IMR-90 (cell line): ENCODE measurements at regions not wholly inside any gene's neighbourhood (a gene's known extent, or its start where the extent isn't known, plus 50 kb on each side); places are given as distances from the start of the nearest gene placed in this dataset.

ENCODE experiments used
- ATAC-seq: fragments of 200-7000 bp; cut with Tn5 transposase; 2 replicates; pipeline ENCODE4 v1.9.1; 2020; ENCODE audit warnings: low read depth, mild to moderate bottlenecking, moderate library complexity
- BruUV-seq: library from RNA; stranded (reverse); fragments of 400-500 nt; replicated peaks from 2 replicates; lab custom pipeline; 2021; lab: Mats Ljungman, UMichigan
- CTCF ChIA-PET: fragments of 300-600 bp; formaldehyde crosslinking; extraction: SDS; loops from one replicate; lab custom pipeline; 2021; ENCODE audit warnings: antibody characterized with exemption; lab: Yijun Ruan, JAX
- POLR2A ChIA-PET: fragments of 300-600 bp; sonication (Branson Sonifier 250); formaldehyde crosslinking; loops from one replicate; lab custom pipeline; 2022; ENCODE audit warnings: antibody characterized with exemption; ENCODE audit not compliant: unreplicated experiment; lab: Charles Lee
- DNase-seq: peaks from one replicate; pipeline ENCODE4 v3.0.0; 2013
- H2AFZ ChIP-seq: replicated peaks from 2 replicates; pipeline ENCODE3; 2013; ENCODE audit warnings: low read length, mild to moderate bottlenecking; ENCODE audit not compliant: poor library complexity
- H2AK5ac ChIP-seq: 2 replicates; pipeline ENCODE4 v1.6.1; 2013; ENCODE audit warnings: low read depth, low read length, inconsistent platforms
- H2AK9ac ChIP-seq: replicated peaks from 2 replicates; pipeline ENCODE3; 2013; ENCODE audit warnings: mild to moderate bottlenecking, low read depth, low read length, moderate library complexity; ENCODE audit not compliant: poor library complexity
- H2BK120ac ChIP-seq: 2 replicates; pipeline ENCODE4 v1.6.1; 2013; ENCODE audit warnings: low read depth, low read length, inconsistent platforms
- H2BK15ac ChIP-seq: 3 replicates; pipeline ENCODE4 v1.6.1; 2013; ENCODE audit warnings: low read depth, low read length, inconsistent platforms
- H2BK20ac ChIP-seq: 2 replicates; pipeline ENCODE4 v1.6.1; 2013; ENCODE audit warnings: low read depth, mild to moderate bottlenecking, inconsistent platforms, low read length, moderate library complexity
- H2BK5ac ChIP-seq: 2 replicates; pipeline ENCODE4 v1.6.1; 2013; ENCODE audit warnings: mild to moderate bottlenecking, low read depth, low read length, inconsistent platforms; ENCODE audit not compliant: poor library complexity, severe bottlenecking
- H3K14ac ChIP-seq: replicated peaks from 2 replicates; pipeline ENCODE4 v1.6.1; 2013; ENCODE audit warnings: low read depth, low read length, inconsistent platforms
- H3K18ac ChIP-seq: 2 replicates; pipeline ENCODE4 v1.6.1; 2013; ENCODE audit warnings: low read depth, low read length, control low read depth
- H3K23ac ChIP-seq: 2 replicates; pipeline ENCODE4 v1.6.1; 2013; ENCODE audit warnings: low read depth, low read length, inconsistent platforms
- H3K27ac ChIP-seq: 2 replicates; pipeline ENCODE4 v1.5.1; 2013; ENCODE audit warnings: mild to moderate bottlenecking, control low read depth, low read length; ENCODE audit not compliant: insufficient read depth
- H3K27me3 ChIP-seq: 2 replicates; pipeline ENCODE4 v1.6.1; 2013; ENCODE audit warnings: low read length; ENCODE audit not compliant: control insufficient read depth, insufficient read depth
- H3K36me3 ChIP-seq: 2 replicates; pipeline ENCODE4 v1.6.1; 2013; ENCODE audit warnings: low read length, mixed read lengths; ENCODE audit not compliant: control insufficient read depth, insufficient read depth
- H3K4ac ChIP-seq: 2 replicates; pipeline ENCODE4 v1.6.1; 2013; ENCODE audit warnings: low read depth, low read length, inconsistent platforms
- H3K4me1 ChIP-seq: 2 replicates; pipeline ENCODE4 v1.6.1; 2013; ENCODE audit warnings: low read length, mixed read lengths; ENCODE audit not compliant: control insufficient read depth, insufficient read depth
- H3K4me2 ChIP-seq: 2 replicates; pipeline ENCODE4 v1.6.1; 2013; ENCODE audit warnings: low read depth, mild to moderate bottlenecking, control low read depth, low read length, moderate library complexity
- H3K4me3 ChIP-seq: 2 replicates; pipeline ENCODE4 v1.5.1; 2013; ENCODE audit warnings: low read depth, mild to moderate bottlenecking, control low read depth, low read length, moderate library complexity; ENCODE audit not compliant: insufficient read depth
- H3K56ac ChIP-seq: 2 replicates; pipeline ENCODE4 v1.6.1; 2013; ENCODE audit warnings: low read length, inconsistent platforms; ENCODE audit not compliant: insufficient read depth; ENCODE audit errors: extremely low read depth
- H3K79me1 ChIP-seq, 2 experiments: 2 replicates each; pipeline ENCODE4 v1.6.1; 2013; ENCODE audit warnings: low read length in 2 of 2, inconsistent platforms in 1 of 2, low read depth in 1 of 2
- H3K9ac ChIP-seq: 2 replicates; pipeline ENCODE4 v1.6.1; 2013; ENCODE audit warnings: low read depth, low read length, control low read depth
- H3K9me1 ChIP-seq: 2 replicates; pipeline ENCODE4 v1.6.1; 2013; ENCODE audit warnings: low read length, inconsistent platforms; ENCODE audit not compliant: insufficient read depth
- H3K9me3 ChIP-seq: 2 replicates; pipeline ENCODE4 v1.6.1; 2013; ENCODE audit warnings: low read length; ENCODE audit not compliant: control insufficient read depth, insufficient read depth
- H4K20me1 ChIP-seq: 2 replicates; pipeline ENCODE4 v1.6.1; 2013; ENCODE audit warnings: low read length, inconsistent platforms; ENCODE audit not compliant: insufficient read depth
- H4K5ac ChIP-seq: 2 replicates; pipeline ENCODE4 v1.6.1; 2013; ENCODE audit warnings: mild to moderate bottlenecking, low read depth, low read length, control low read depth
- H4K8ac ChIP-seq, 2 experiments: 2 replicates each; pipeline ENCODE4 v1.6.1; 2013; ENCODE audit warnings: low read depth in 2 of 2, low read length in 2 of 2, control low read depth in 1 of 2, inconsistent platforms in 1 of 2
- H4K91ac ChIP-seq: 2 replicates; pipeline ENCODE4 v1.6.1; 2013; ENCODE audit warnings: low read depth, low read length, inconsistent platforms; ENCODE audit not compliant: insufficient read depth
- BHLHE40 ChIP-seq: fragments of 150-350 bp; IDR thresholded peaks from 2 replicates; pipeline ENCODE4 v1.6.1; 2016; ENCODE audit warnings: mild to moderate bottlenecking, low read depth, low read length
- CHD1 ChIP-seq: IDR thresholded peaks from 2 replicates; pipeline ENCODE4 v1.6.1; 2012; ENCODE audit warnings: low read depth, low read length, improper control_type of control experiment
- CTCF ChIP-seq: conservative IDR thresholded peaks from 2 replicates; pipeline ENCODE4 v1.5.1; 2012; ENCODE audit warnings: mild to moderate bottlenecking, low read depth, low read length, improper control_type of control experiment
- ELK1 ChIP-seq: fragments of 150-350 bp; IDR thresholded peaks from 2 replicates; pipeline ENCODE4 v1.6.1; 2016; ENCODE audit warnings: low read depth, mild to moderate bottlenecking, low read length, moderate library complexity, borderline replicate concordance
- MAFK ChIP-seq: IDR thresholded peaks from 2 replicates; pipeline ENCODE4 v1.6.1; 2012; ENCODE audit warnings: low read depth, low read length, improper control_type of control experiment
- MAZ ChIP-seq: IDR thresholded peaks from 2 replicates; pipeline ENCODE4 v1.6.1; 2012; ENCODE audit warnings: low read depth, mild to moderate bottlenecking, low read length, improper control_type of control experiment, moderate library complexity, borderline replicate concordance
- RFX5 ChIP-seq: IDR thresholded peaks from 2 replicates; pipeline ENCODE4 v1.8.0; 2012; ENCODE audit warnings: low read depth, mild to moderate bottlenecking, low read length, moderate library complexity
- SMC3 ChIP-seq: fragments of 150-350 bp; IDR thresholded peaks from 2 replicates; pipeline ENCODE4 v1.6.1; 2016; ENCODE audit warnings: low read depth, mild to moderate bottlenecking, antibody characterized with exemption, low read length, moderate library complexity
- USF2 ChIP-seq: fragments of 150-350 bp; IDR thresholded peaks from 2 replicates; pipeline ENCODE4 v1.6.1; 2017; ENCODE audit warnings: mild to moderate bottlenecking, antibody characterized with exemption, low read length, low read depth
- WGBS, 2 experiments: methylation state at CpG; one replicate each; pipeline versions ENCODE4 v1.1.5 to v1.1.7; 2013; ENCODE audit warnings: missing lambda C conversion rate in 2 of 2; ENCODE audit not compliant: insufficient read length in 1 of 2; ENCODE audit errors: extremely low coverage in 2 of 2; 5-methylcytosine and 5-hydroxymethylcytosine counted together
- dilution Hi-C: fragments of 300-500 bp; cut with HindIII; formaldehyde crosslinking; loops from one replicate; pipeline ENCODE4 v1.14.3; 2018; ENCODE audit warnings: low sequenced_read_pairs; ENCODE audit not compliant: unreplicated experiment
- in situ Hi-C: fragments of 300-500 bp; cut with MboI; formaldehyde crosslinking; loops from 3 replicates; pipeline ENCODE4 v1.14.3; 2019; ENCODE audit warnings: low sequenced_read_pairs, inconsistent platforms, mixed read lengths
- intact Hi-C: fragments of 100-400 bp; cut with micrococcal nuclease; formaldehyde crosslinking; loops from 2 replicates; pipeline ENCODE4 v1.10.0; 2022

GRCh38 chr2:221337957-221338685, 234.0 kb downstream of the EPHA4 start:
- ATAC-seq = no peak
- H2AK9ac ChIP-seq = no peak overlapping the region
- intact Hi-C loops = no loop called here
- H3K36me3 ChIP-seq = no peaks in the 10 kb centered on the region
- H4K5ac ChIP-seq = no peak overlapping the region
- H3K27ac ChIP-seq = no peak overlapping the region
- dilution Hi-C loops = no loop called here
- no peak overlapping the region for H2BK20ac ChIP-seq
- no peak overlapping the region for H2BK5ac ChIP-seq
- no peak overlapping the region for H3K23ac ChIP-seq
- ChIA-PET POLR2A (no interaction called here), CTCF (no interaction called here)
- H3K4me1 ChIP-seq = no peaks in the 10 kb centered on the region
- H3K27me3 ChIP-seq = no peaks in the 10 kb centered on the region; the same call in 1 of the 2 replicates
- no peak overlapping the region for H4K8ac ChIP-seq
- H2AFZ ChIP-seq = no peak overlapping the region
- H3K18ac ChIP-seq = no peak overlapping the region
- no TSS peak for BruUV-seq
- H3K4me3 ChIP-seq = no peak overlapping the region
- no peak for DNase-seq
- no peak overlapping the region for H3K4me2 ChIP-seq
- H3K14ac ChIP-seq = no peak overlapping the region
- in situ Hi-C loops = no loop called here
- H4K20me1 ChIP-seq = no peaks in the 10 kb centered on the region
- no peak overlapping the region for H2BK120ac ChIP-seq
- H2BK15ac ChIP-seq = no peak overlapping the region
- no peak overlapping the region for H3K56ac ChIP-seq
- H3K9ac ChIP-seq = no peak overlapping the region
- WGBS, 2 experiments = no CpG with 5 or more reads among the region's 5 CpGs
- H3K4ac ChIP-seq = no peak overlapping the region
- TF ChIP-seq CHD1 = no peak
- no peak for TF ChIP-seq USF2
- no peak for TF ChIP-seq MAFK
- TF ChIP-seq ELK1 = no peak
- TF ChIP-seq BHLHE40 = no peak
- no peak for TF ChIP-seq SMC3
- no peak for TF ChIP-seq RFX5
- no peak for TF ChIP-seq CTCF
- no peak for TF ChIP-seq MAZ
- no peaks in the 10 kb centered on the region for H3K9me1 ChIP-seq
- no peak overlapping the region for H2AK5ac ChIP-seq
- H4K91ac ChIP-seq = no peak overlapping the region
- no peaks in the 10 kb centered on the region for H3K9me3 ChIP-seq
- H3K79me1 ChIP-seq = no peaks in the 10 kb centered on the region
